HepG2 (cell line): ENCODE measurements at regions not wholly inside any gene's neighbourhood (a gene's known extent, or its start where the extent isn't known, plus 50 kb on each side); places are given as distances from the start of the nearest gene placed in this dataset.

Experiments used
- ATAC-seq: fragments of 200-7000 bp; cut with Tn5 transposase; 3 replicates; pipeline ENCODE4 v1.9.1; 2020; ENCODE audit warnings: mild to moderate bottlenecking, moderate library complexity
- BruUV-seq: library from RNA; stranded (reverse); fragments of 400-500 nt; replicated peaks from 2 replicates; lab custom pipeline; 2021; lab: Mats Ljungman, UMichigan
- CTCF ChIA-PET: fragments of 300-600 bp; formaldehyde crosslinking; extraction: SDS; loops from one replicate; lab custom pipeline; 2021; ENCODE audit warnings: low total read pairs, inconsistent platforms, low intra/inter-chr PET ratio; lab: Yijun Ruan, JAX
- POLR2A ChIA-PET: fragments of 350-600 bp; sonication (Branson Sonifier 250); formaldehyde crosslinking; loops from one replicate; lab custom pipeline; 2020; ENCODE audit warnings: antibody characterized with exemption, inconsistent platforms; lab: Yijun Ruan, JAX
- DNase-seq: peaks from one replicate; pipeline ENCODE4 v3.0.0-alpha.2; 2015; ENCODE audit warnings: low spot score
- FAIRE-seq: peaks from 3 replicates; lab custom pipeline; 2011; peaks lifted over from hg19 to GRCh38; lab: Jason Lieb, UNC
- H2AFZ ChIP-seq: one replicate; pipeline ENCODE4 v1.6.1; 2011; ENCODE audit warnings: low read length, inconsistent platforms
- H3K27ac ChIP-seq: fragments of 300-600 bp; 3 replicates; pipeline ENCODE4 v1.8.0; 2011; ENCODE audit warnings: mixed run types, mild to moderate bottlenecking, mixed read lengths, low read length, inconsistent platforms; ENCODE audit not compliant: insufficient read depth; ENCODE audit errors: extremely low read length
- H3K27me3 ChIP-seq, 2 experiments: fragments of 200-600 bp in 1 of 2; 2 replicates in 1 of 2; 3 replicates in 1 of 2; pipeline versions ENCODE4 v1.6.0 to v1.8.0; 2011; ENCODE audit warnings: low read length in 2 of 2, mild to moderate bottlenecking in 2 of 2, moderate library complexity in 2 of 2, inconsistent platforms in 1 of 2; ENCODE audit not compliant: insufficient read depth in 2 of 2, control insufficient read depth in 1 of 2
- H3K36me3 ChIP-seq, 2 experiments: fragments of 200-600 bp in 1 of 2; replicated peaks in 1 of 2; 2 replicates in 1 of 2; 3 replicates in 1 of 2; pipeline versions ENCODE4 v1.5.1 to v1.8.0; 2011; ENCODE audit warnings: low read length in 2 of 2, inconsistent platforms in 1 of 2; ENCODE audit not compliant: insufficient read depth in 2 of 2, control insufficient read depth in 1 of 2
- H3K4me1 ChIP-seq: 2 replicates; pipeline ENCODE4 v1.5.1; 2012; ENCODE audit warnings: low read length, inconsistent platforms; ENCODE audit not compliant: insufficient read depth
- H3K4me2 ChIP-seq: 2 replicates; pipeline ENCODE4 v1.6.0; 2011; ENCODE audit warnings: low read depth, low read length, inconsistent platforms
- H3K4me3 ChIP-seq, 3 experiments: fragments of 200-600 bp in 1 of 3; sonication (generic), shearing (Covaris generic) in 1 of 3; replicated peaks in 1 of 3; 2 replicates each; pipeline ENCODE4 v1.5.1; 2011 to 2016; ENCODE audit warnings: low read length in 3 of 3, inconsistent platforms in 2 of 3, low read depth in 2 of 3, mild to moderate bottlenecking in 2 of 3, control low read depth in 1 of 3, mixed read lengths in 1 of 3; ENCODE audit not compliant: insufficient read depth in 1 of 3
- H3K79me2 ChIP-seq: one replicate; pipeline ENCODE4 v1.6.1; 2011; ENCODE audit warnings: low read length, inconsistent platforms; ENCODE audit not compliant: insufficient read depth
- H3K9ac ChIP-seq: 2 replicates; pipeline ENCODE4 v1.6.0; 2011; ENCODE audit warnings: mild to moderate bottlenecking, low read depth, low read length, inconsistent platforms; ENCODE audit not compliant: insufficient read depth
- H3K9me3 ChIP-seq: 2 replicates; pipeline ENCODE4 v1.5.1; 2012; ENCODE audit warnings: mild to moderate bottlenecking, low read length
- H4K20me1 ChIP-seq: 2 replicates; pipeline ENCODE4 v1.6.0; 2011; ENCODE audit warnings: inconsistent platforms, mild to moderate bottlenecking, low read length, moderate library complexity; ENCODE audit not compliant: insufficient read depth
- KDM4B ChIP-seq: sonication (generic); formaldehyde crosslinking; IDR thresholded peaks from 2 replicates; pipeline ENCODE4 v1.4.0; 2020; ENCODE audit warnings: missing genetic modification reagents
- MXD4 ChIP-seq: IDR thresholded peaks from 2 replicates; pipeline ENCODE4 v1.6.1; 2016; ENCODE audit warnings: mild to moderate bottlenecking, missing biosample characterization, missing genetic modification reagents
- PAF1 ChIP-seq: IDR thresholded peaks from 2 replicates; pipeline ENCODE4 v1.6.1; 2016; ENCODE audit warnings: missing genetic modification reagents, missing compliant biosample characterization
- SIX1 ChIP-seq: sonication (generic); formaldehyde crosslinking; IDR thresholded peaks from 2 replicates; pipeline ENCODE4 v1.4.0; 2020; ENCODE audit warnings: missing genetic modification reagents, borderline replicate concordance
- ZNF44 ChIP-seq: sonication (generic); formaldehyde crosslinking; IDR thresholded peaks from 2 replicates; pipeline ENCODE4 v1.5.1; 2020; ENCODE audit warnings: mild to moderate bottlenecking, missing genetic modification reagents
- ZNF451 ChIP-seq: sonication (generic); formaldehyde crosslinking; IDR thresholded peaks from 2 replicates; pipeline ENCODE4 v1.5.0; 2020; ENCODE audit warnings: mild to moderate bottlenecking, missing genetic modification reagents
- WGBS: methylation state at CpG from one replicate; pipeline ENCODE4 v1.1.6; 2017; ENCODE audit warnings: low lambda C conversion rate; 5-methylcytosine and 5-hydroxymethylcytosine counted together
- in situ Hi-C: cut with HindIII; loops from 2 replicates; pipeline ENCODE4 v1.10.0; 2017; ENCODE audit warnings: low pct_unique_long_range_greater_than_20kb; ENCODE audit not compliant: extremely low pct_ligation_motif_present
- intact Hi-C: fragments of 100-400 bp; cut with micrococcal nuclease; formaldehyde crosslinking; loops from one replicate; pipeline ENCODE4 v1.10.0; 2022; ENCODE audit not compliant: unreplicated experiment
- TF ChIP-seq, protein P1 (sequence below): sonication (generic); formaldehyde crosslinking; IDR thresholded peaks from 2 replicates; pipeline ENCODE4 v1.4.0; 2020; ENCODE audit warnings: missing genetic modification reagents
- TF ChIP-seq, protein P2 (sequence below): sonication (generic); formaldehyde crosslinking; IDR thresholded peaks from 2 replicates; pipeline ENCODE4 v1.4.0; 2020; ENCODE audit warnings: missing genetic modification reagents

DNA sequence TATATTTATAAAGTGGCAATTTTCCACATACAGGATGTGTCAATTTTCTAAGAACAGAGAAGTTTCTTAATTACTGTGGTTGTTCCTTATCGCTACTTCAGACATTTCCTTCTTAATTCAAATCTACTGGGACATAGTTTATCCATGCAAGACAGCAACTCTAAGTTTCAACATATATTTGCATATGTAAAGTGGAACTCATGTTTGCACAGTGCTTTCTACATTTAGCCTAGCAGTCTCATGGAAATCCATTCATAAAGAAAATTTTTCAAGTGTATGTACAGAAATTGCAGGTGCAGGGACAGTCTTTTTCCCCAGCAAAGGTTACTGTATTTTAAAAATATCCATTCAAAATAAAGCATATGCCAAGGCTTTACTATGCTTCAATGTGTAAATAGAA lies 956.7 kb upstream of the SEL1L start:
- no TSS peak for BruUV-seq
- no peak overlapping the region for H3K4me2 ChIP-seq
- H3K27me3 ChIP-seq: no peaks in the 10 kb centered on the region
- H3K36me3 ChIP-seq: no peaks in the 10 kb centered on the region
- H4K20me1 ChIP-seq: no peaks in the 10 kb centered on the region
- H2AFZ ChIP-seq: no peak overlapping the region
- POLR2A ChIA-PET: no interaction called here
- H3K9ac ChIP-seq: no peak overlapping the region
- DNase-seq: no peak
- intact Hi-C loops: no loop called here
- 89% methylated on average over 1 of the region's 1 CpG for WGBS
- H3K4me3 ChIP-seq: no peak overlapping the region
- H3K4me1 ChIP-seq: no peaks in the 10 kb centered on the region
- no peak for ATAC-seq
- in situ Hi-C loops: no loop called here
- H3K27ac ChIP-seq: no peak overlapping the region
- TF ChIP-seq MXD4 (CRISPR knock-in tag): no peak
- no peak for TF ChIP-seq KDM4B
- TF ChIP-seq ZNF451 (CRISPR knock-in tag): no peak
- TF ChIP-seq, protein P1, sequence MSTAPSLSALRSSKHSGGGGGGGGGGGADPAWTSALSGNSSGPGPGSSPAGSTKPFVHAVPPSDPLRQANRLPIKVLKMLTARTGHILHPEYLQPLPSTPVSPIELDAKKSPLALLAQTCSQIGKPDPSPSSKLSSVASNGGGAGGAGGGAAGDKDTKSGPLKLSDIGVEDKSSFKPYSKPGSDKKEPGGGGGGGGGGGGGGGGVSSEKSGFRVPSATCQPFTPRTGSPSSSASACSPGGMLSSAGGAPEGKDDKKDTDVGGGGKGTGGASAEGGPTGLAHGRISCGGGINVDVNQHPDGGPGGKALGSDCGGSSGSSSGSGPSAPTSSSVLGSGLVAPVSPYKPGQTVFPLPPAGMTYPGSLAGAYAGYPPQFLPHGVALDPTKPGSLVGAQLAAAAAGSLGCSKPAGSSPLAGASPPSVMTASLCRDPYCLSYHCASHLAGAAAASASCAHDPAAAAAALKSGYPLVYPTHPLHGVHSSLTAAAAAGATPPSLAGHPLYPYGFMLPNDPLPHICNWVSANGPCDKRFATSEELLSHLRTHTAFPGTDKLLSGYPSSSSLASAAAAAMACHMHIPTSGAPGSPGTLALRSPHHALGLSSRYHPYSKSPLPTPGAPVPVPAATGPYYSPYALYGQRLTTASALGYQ (CRISPR knock-in tag): no peak
- TF ChIP-seq PAF1 (CRISPR knock-in tag): no peak
- TF ChIP-seq, protein P2, sequence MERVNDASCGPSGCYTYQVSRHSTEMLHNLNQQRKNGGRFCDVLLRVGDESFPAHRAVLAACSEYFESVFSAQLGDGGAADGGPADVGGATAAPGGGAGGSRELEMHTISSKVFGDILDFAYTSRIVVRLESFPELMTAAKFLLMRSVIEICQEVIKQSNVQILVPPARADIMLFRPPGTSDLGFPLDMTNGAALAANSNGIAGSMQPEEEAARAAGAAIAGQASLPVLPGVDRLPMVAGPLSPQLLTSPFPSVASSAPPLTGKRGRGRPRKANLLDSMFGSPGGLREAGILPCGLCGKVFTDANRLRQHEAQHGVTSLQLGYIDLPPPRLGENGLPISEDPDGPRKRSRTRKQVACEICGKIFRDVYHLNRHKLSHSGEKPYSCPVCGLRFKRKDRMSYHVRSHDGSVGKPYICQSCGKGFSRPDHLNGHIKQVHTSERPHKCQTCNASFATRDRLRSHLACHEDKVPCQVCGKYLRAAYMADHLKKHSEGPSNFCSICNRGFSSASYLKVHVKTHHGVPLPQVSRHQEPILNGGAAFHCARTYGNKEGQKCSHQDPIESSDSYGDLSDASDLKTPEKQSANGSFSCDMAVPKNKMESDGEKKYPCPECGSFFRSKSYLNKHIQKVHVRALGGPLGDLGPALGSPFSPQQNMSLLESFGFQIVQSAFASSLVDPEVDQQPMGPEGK (CRISPR knock-in tag): no peak
- TF ChIP-seq ZNF44 (CRISPR knock-in tag): no peak
- TF ChIP-seq SIX1: no peak
- TF ChIP-seq, all 625 proteins: peak for 0
- no peak for FAIRE-seq
- H3K79me2 ChIP-seq: no peaks in the 10 kb centered on the region
- peaks cover 86% of the 10 kb centered on the region for H3K9me3 ChIP-seq
- CTCF ChIA-PET: no interaction called here
